ENCODE measurements at regions not wholly inside any gene's neighbourhood (a gene's known extent, or its start where the extent isn't known, plus 50 kb on each side); places are given as distances from the start of the nearest gene placed in this dataset.

GRCh38 chr4:121439669-121440068 lies 58.9 kb upstream of the QRFPR start:
- TF ChIP-seq CTCF (IDR thresholded peaks at IDR 0.05), result no peak
- TF ChIP-seq POLR2A (IDR thresholded peaks at IDR 0.05), result no peak

Measured in esophagus squamous epithelium (tissue), 4 donors.